HEK293 (cell line): ENCODE measurements at regions not wholly inside any gene's neighbourhood (a gene's known extent, or its start where the extent isn't known, plus 50 kb on each side); places are given as distances from the start of the nearest gene placed in this dataset.

ENCODE experiments used
- CTCF ChIA-PET: fragments of 350-600 bp; formaldehyde crosslinking; extraction: SDS; loops from one replicate; lab custom pipeline; 2021; ENCODE audit warnings: antibody characterized with exemption; lab: Yijun Ruan, JAX
- POLR2A ChIA-PET: fragments of 300-600 bp; formaldehyde crosslinking; extraction: SDS; loops from one replicate; lab custom pipeline; 2020; ENCODE audit warnings: antibody characterized with exemption, inconsistent platforms; lab: Yijun Ruan, JAX
- H3K27ac ChIP-seq: fragments of 200-500 bp; sonication (Bioruptor generic); 2 replicates; pipeline ENCODE4 v1.5.1; 2014; ENCODE audit warnings: low read depth, low read length, control low read depth, inconsistent platforms; ENCODE audit errors: extremely low read depth
- H3K36me3 ChIP-seq, 2 experiments: fragments of 200-500 bp in 1 of 2; sonication (Bioruptor generic) in 1 of 2; 1 replicate in 1 of 2; 2 replicates in 1 of 2; pipeline ENCODE4 v1.5.1; 2014 to 2017; ENCODE audit warnings: inconsistent platforms in 2 of 2, low read length in 2 of 2; ENCODE audit not compliant: control insufficient read depth in 2 of 2, insufficient read depth in 1 of 2
- H3K4me1 ChIP-seq: fragments of 200-500 bp; sonication (Bioruptor generic); 2 replicates; pipeline ENCODE4 v1.5.1; 2014; ENCODE audit warnings: mild to moderate bottlenecking, low read length, inconsistent platforms; ENCODE audit not compliant: control insufficient read depth, insufficient read depth
- H3K4me3 ChIP-seq: 2 replicates; pipeline ENCODE4 v1.5.1; 2011; ENCODE audit warnings: low read depth, mild to moderate bottlenecking, control low read depth, low read length, moderate library complexity
- H3K9me3 ChIP-seq: fragments of 200-500 bp; sonication (Bioruptor generic); 2 replicates; pipeline ENCODE4 v1.5.1; 2014; ENCODE audit warnings: low read depth, low read length, inconsistent platforms; ENCODE audit not compliant: control insufficient read depth, insufficient read depth
- GLI2 ChIP-seq: fragments of 450-650 bp; formaldehyde crosslinking; IDR thresholded peaks from 2 replicates; pipeline ENCODE4; 2017; ENCODE audit warnings: missing biosample characterization, missing genetic modification characterization, low read depth, borderline replicate concordance
- GLIS1 ChIP-seq: fragments of 450-650 bp; formaldehyde crosslinking; IDR thresholded peaks from 2 replicates; pipeline ENCODE4 v1.5.1; 2016; ENCODE audit warnings: missing biosample characterization, missing genetic modification characterization
- HOXA7 ChIP-seq: sonication (generic); formaldehyde crosslinking; IDR thresholded peaks from 2 replicates; pipeline ENCODE4 v1.8.1; 2022; ENCODE audit warnings: missing genetic modification reagents, borderline replicate concordance
- HOXC10 ChIP-seq: sonication (generic); formaldehyde crosslinking; IDR thresholded peaks from 2 replicates; pipeline ENCODE4 v1.8.1; 2023; ENCODE audit warnings: mild to moderate bottlenecking, missing genetic modification reagents
- MYNN ChIP-seq: fragments of 450-650 bp; formaldehyde crosslinking; IDR thresholded peaks from 2 replicates; pipeline ENCODE4 v1.5.1; 2016; ENCODE audit warnings: missing biosample characterization, missing genetic modification characterization, borderline replicate concordance
- PBX3 ChIP-seq: sonication (generic); formaldehyde crosslinking; IDR thresholded peaks from 2 replicates; pipeline ENCODE4 v1.8.1; 2022; ENCODE audit warnings: mild to moderate bottlenecking, moderate library complexity, missing genetic modification reagents
- PRDM6 ChIP-seq: fragments of 450-650 bp; formaldehyde crosslinking; IDR thresholded peaks from 2 replicates; pipeline ENCODE4 v1.5.1; 2017; ENCODE audit warnings: missing biosample characterization, missing genetic modification characterization
- REPIN1 ChIP-seq: fragments of 450-650 bp; formaldehyde crosslinking; IDR thresholded peaks from 2 replicates; pipeline ENCODE4 v1.5.1; 2017; ENCODE audit warnings: missing biosample characterization, missing genetic modification characterization, low read depth
- ZEB2 ChIP-seq: fragments of 450-650 bp; formaldehyde crosslinking; IDR thresholded peaks from 2 replicates; pipeline ENCODE4 v1.5.1; 2016; ENCODE audit warnings: missing biosample characterization, missing genetic modification characterization
- ZNF157 ChIP-seq: fragments of 450-650 bp; formaldehyde crosslinking; IDR thresholded peaks from 2 replicates; pipeline ENCODE4 v1.5.1; 2016; ENCODE audit warnings: missing biosample characterization, missing genetic modification characterization
- ZNF16 ChIP-seq: fragments of 450-650 bp; formaldehyde crosslinking; IDR thresholded peaks from 2 replicates; pipeline ENCODE4 v1.5.1; 2016; ENCODE audit warnings: low read depth, missing biosample characterization, missing genetic modification characterization
- ZNF19 ChIP-seq: fragments of 450-650 bp; formaldehyde crosslinking; IDR thresholded peaks from 2 replicates; pipeline ENCODE4; 2016; ENCODE audit warnings: missing biosample characterization, missing genetic modification characterization, low read depth
- ZNF223 ChIP-seq: fragments of 450-650 bp; formaldehyde crosslinking; IDR thresholded peaks from 2 replicates; pipeline ENCODE4 v1.5.1; 2016; ENCODE audit warnings: missing biosample characterization, missing genetic modification characterization
- ZNF350 ChIP-seq: fragments of 450-650 bp; formaldehyde crosslinking; IDR thresholded peaks from 2 replicates; pipeline ENCODE4 v1.5.0; 2017; ENCODE audit warnings: missing biosample characterization, mild to moderate bottlenecking, missing genetic modification characterization
- ZNF366 ChIP-seq: fragments of 450-650 bp; formaldehyde crosslinking; conservative IDR thresholded peaks from 2 replicates; pipeline ENCODE4 v1.5.1; 2016; ENCODE audit warnings: missing biosample characterization, missing genetic modification characterization
- ZNF37A ChIP-seq: fragments of 450-650 bp; IDR thresholded peaks from 2 replicates; pipeline ENCODE4 v1.5.1; 2018; ENCODE audit warnings: missing biosample characterization, missing genetic modification characterization
- ZNF398 ChIP-seq: fragments of 450-650 bp; formaldehyde crosslinking; IDR thresholded peaks from 2 replicates; pipeline ENCODE4 v1.5.1; 2017; ENCODE audit warnings: missing biosample characterization, missing genetic modification characterization
- ZNF423 ChIP-seq: fragments of 450-650 bp; formaldehyde crosslinking; IDR thresholded peaks from 2 replicates; pipeline ENCODE4 v1.5.1; 2016; ENCODE audit warnings: missing biosample characterization, missing genetic modification characterization
- ZNF48 ChIP-seq: fragments of 450-650 bp; formaldehyde crosslinking; IDR thresholded peaks from 2 replicates; pipeline ENCODE4 v1.5.1; 2016; ENCODE audit warnings: missing biosample characterization, missing genetic modification characterization
- ZNF548 ChIP-seq: fragments of 450-650 bp; formaldehyde crosslinking; IDR thresholded peaks from 2 replicates; pipeline ENCODE4 v1.5.1; 2016; ENCODE audit warnings: missing biosample characterization, missing genetic modification characterization
- ZNF555 ChIP-seq: fragments of 450-650 bp; formaldehyde crosslinking; conservative IDR thresholded peaks from 2 replicates; pipeline ENCODE4 v1.5.1; 2017; ENCODE audit warnings: missing biosample characterization, mild to moderate bottlenecking, missing genetic modification characterization, inconsistent platforms
- ZNF560 ChIP-seq: fragments of 450-650 bp; formaldehyde crosslinking; IDR thresholded peaks from 2 replicates; pipeline ENCODE4 v1.5.1; 2017; ENCODE audit warnings: missing biosample characterization, missing genetic modification characterization, borderline replicate concordance
- ZNF596 ChIP-seq: fragments of 450-650 bp; IDR thresholded peaks from 2 replicates; pipeline ENCODE4 v1.5.0; 2018; ENCODE audit warnings: missing biosample characterization, mild to moderate bottlenecking, missing genetic modification characterization, moderate library complexity

- TF ChIP-seq ZNF398 (tag by site-specific recombination) (no peak), REPIN1 (tag by site-specific recombination) (no peak), ZNF48 (tag by site-specific recombination) (no peak), GLIS1 (tag by site-specific recombination) (no peak), ZNF596 (no peak), PRDM6 (no peak), HOXA7 (no peak), HOXC10 (CRISPR knock-in tag) (no peak), MYNN (tag by site-specific recombination) (no peak), ZNF560 (no peak)
Observed at GRCh38 chr7:70883750-70884439, 248.0 kb upstream of the GALNT17 start (continued).

GRCh38 chr7:70884440-70884764 is 247.5 kb upstream of the GALNT17 start:
- no peak overlapping the region for H3K4me3 ChIP-seq
- H3K4me1 ChIP-seq, result no peaks in the 10 kb centered on the region
- no peaks in the 10 kb centered on the region for H3K9me3 ChIP-seq
- H3K36me3 ChIP-seq, result no peaks in the 10 kb centered on the region
- no peak overlapping the region for H3K27ac ChIP-seq
- ChIA-PET POLR2A (no interaction called here), CTCF (no interaction called here)
- no peak for TF ChIP-seq ZNF555
- TF ChIP-seq ZNF366 (tag by site-specific recombination), result no peak
- no peak for TF ChIP-seq GLI2 (tag by site-specific recombination)
- no peak for TF ChIP-seq ZEB2 (tag by site-specific recombination)
- TF ChIP-seq ZNF223 (tag by site-specific recombination), result no peak
- no peak for TF ChIP-seq ZNF157 (tag by site-specific recombination)
- no peak for TF ChIP-seq ZNF19
- TF ChIP-seq ZNF37A (tag by site-specific recombination), result no peak
- no peak for TF ChIP-seq ZNF423
- no peak for TF ChIP-seq PBX3 (CRISPR knock-in tag)
- TF ChIP-seq ZNF16 (tag by site-specific recombination), result no peak
- no peak for TF ChIP-seq ZNF350 (tag by site-specific recombination)

GRCh38 chr7:70884809-70885208 is 247.1 kb upstream of the GALNT17 start:
- no peak for TF ChIP-seq ZNF548 (tag by site-specific recombination)
- TF ChIP-seq ZNF596, result no peak
- Histone ChIP-seq H3K4me1 (no peaks in the 10 kb centered on the region), H3K27ac (no peak overlapping the region), H3K36me3 (no peaks in the 10 kb centered on the region), H3K4me3 (no peak overlapping the region), H3K9me3 (no peaks in the 10 kb centered on the region)
- CTCF ChIA-PET, result no interaction called here
- POLR2A ChIA-PET, result no interaction called here
